Activated CD8-positive, alpha-beta memory T cell treated with anti-CD3 and anti-CD28 coated beads, Interleukin-2, amount 50 U/mL, for 48 hours (primary cell): ENCODE measurements at regions not wholly inside any gene's neighbourhood (a gene's known extent, or its start where the extent isn't known, plus 50 kb on each side); places are given as distances from the start of the nearest gene placed in this dataset.
"Not testable (repeated sequence)": the region's sequence is repeated elsewhere in the genome, so short reads cannot be mapped to it uniquely, and the experiment has no call there.

Source experiments
- DNase-seq: peaks from one replicate; pipeline ENCODE4 v3.0.0-alpha.2; 2020

DNA sequence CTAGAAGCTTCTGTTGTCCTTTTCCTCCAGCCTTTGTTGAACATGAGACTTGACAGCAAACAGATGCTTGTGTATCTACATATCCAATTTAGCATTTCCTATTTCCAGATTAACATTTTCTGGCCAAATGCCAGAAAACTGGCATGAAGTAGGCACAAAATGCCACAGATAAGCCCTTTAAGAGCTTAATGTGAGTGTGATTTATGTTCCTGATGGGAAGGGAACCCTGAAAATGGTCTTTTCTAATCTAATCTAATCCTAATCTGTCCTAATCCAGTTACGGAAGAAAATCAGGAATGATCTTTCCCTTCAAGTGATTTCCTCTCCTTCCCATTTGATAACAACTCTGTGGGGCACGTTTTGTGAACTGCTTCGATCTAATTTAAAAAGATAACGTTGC lies 133.0 kb upstream of the C1QTNF7 start:
- DNase-seq = no peak

- no peak for DNase-seq
These were observed 132.2 kb upstream of the C1QTNF7 start for GRCh38 chr4:15295421-15296162.

DNA sequence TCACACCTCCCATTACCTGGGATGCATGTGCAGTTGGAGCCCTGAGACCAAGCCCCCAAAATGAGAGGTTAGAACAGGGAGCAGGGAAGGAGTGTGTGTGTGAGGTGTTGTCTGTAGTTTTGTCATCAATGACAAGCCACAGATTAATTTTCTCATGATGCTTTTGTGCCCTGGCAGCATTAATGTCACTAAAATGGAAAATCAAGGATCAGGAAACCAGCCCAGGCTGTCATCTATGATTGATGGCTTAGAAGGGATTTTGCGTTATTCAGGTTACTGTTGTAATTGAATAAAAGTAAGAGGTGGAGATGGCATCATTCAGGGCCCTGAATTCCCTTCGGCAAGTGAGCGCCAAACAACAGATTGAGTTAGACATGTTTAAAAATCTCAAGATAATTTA lies 130.5 kb upstream of the C1QTNF7 start:
- no peak for DNase-seq

DNA sequence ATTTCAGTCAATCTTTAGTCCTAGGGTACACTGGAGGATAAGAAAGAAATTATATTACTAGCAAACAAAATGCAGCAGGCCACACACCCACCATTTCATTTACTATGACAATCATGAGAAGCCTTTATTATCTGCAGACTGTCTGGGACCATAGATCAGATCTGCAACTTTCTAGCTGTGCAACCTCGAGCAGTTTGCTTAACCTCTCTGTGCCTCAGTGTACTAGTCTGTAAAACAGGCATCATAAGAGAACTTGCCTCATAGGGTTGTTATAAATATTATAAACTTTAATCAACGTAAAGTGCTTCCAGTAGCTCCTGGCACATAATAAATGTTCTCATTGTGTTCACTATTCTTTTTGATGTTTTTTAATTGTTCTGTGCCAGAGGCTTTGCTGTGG lies 128.2 kb upstream of the C1QTNF7 start:
- no peak for DNase-seq

DNA sequence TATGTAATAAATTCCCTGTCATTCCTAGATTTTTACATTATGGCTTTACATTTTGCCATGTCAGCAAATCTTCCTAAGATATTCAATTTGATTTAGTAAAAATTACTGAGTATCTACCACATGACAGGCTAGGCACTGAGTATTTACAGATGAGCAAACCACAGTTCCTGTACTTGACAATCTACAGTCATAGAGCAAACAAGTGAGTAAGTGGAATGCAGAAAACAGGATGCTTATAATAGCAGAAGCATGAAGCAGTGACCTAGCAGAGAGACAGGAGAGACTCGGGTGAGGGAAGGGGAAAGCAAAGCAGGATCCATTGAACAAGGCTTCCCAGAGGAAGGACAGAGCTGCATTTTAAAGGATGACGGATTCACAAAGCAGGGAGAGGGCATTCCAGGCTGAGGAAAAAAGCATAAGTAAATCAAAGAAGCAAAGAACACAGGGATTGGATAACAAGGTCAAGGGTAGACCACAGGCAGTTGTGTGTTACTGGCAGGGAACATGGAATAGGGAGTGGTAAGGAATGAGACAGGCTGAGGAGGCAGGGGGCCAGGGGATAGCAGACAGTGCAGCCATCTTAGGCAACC lies 124.7 kb upstream of the C1QTNF7 start:
- DNase-seq = no peak

DNA sequence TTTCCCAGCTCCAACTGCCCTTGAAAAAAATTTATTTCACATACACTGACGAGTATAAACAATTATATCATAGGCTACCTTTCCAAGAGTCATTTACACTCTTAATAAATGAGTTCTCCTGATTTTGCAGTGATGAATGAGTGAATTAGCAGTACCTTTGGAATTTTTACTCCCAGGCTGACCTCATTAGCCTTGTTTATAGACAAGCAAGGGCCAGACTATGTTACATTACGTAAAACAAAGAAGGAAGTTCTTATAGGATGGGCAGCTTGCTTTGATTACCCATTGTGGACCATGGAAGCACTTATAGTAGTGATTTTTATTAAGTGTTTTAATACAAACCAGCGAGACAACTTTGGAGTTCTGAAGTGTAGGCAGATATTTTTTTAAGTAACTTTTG lies 112.9 kb upstream of the C1QTNF7 start:
- no peak for DNase-seq

DNA sequence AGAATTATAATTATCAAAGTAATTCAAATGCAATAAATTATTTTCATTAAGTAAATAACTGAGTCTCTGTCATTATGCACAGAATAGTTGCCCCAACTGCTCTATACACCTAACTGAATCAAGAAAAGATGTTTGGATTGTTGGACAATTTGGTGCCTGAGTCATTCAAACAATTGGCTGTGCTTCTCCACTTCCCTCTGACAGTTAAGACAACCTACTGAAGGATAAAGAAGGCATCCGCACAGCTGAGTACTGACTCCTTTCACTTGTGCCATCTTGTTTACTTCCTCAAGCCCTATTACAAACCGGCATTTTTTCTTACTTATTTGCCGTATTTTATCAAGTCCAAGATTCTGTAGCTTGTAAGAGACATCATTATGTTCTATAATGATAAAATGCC lies 110.6 kb upstream of the C1QTNF7 start:
- DNase-seq = no peak

GRCh38 chr4:15318621-15319348 lies 109.0 kb upstream of the C1QTNF7 start:
- no peak for DNase-seq

GRCh38 chr4:15320121-15320678 lies 107.6 kb upstream of the C1QTNF7 start:
- no peak for DNase-seq

DNA sequence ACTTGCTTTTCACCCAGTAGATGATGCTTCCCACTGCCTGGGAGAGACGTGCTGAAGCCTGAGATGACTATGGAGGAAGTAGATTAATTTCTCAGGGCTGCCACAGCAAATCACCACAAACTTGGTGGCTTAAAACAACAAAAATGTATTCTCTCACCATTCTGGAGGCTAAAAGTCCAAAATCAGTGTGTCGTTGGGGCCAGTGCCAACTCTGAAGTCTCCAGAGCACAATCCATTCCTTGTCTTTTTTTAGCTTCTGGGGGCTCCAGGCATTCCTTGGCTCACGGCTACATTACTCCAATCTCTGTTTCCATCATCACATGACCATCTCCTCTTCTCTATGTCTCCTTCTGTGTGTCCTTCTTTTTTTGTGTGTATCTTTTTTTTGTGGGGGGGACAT lies 105.8 kb upstream of the C1QTNF7 start:
- no peak for DNase-seq

DNA sequence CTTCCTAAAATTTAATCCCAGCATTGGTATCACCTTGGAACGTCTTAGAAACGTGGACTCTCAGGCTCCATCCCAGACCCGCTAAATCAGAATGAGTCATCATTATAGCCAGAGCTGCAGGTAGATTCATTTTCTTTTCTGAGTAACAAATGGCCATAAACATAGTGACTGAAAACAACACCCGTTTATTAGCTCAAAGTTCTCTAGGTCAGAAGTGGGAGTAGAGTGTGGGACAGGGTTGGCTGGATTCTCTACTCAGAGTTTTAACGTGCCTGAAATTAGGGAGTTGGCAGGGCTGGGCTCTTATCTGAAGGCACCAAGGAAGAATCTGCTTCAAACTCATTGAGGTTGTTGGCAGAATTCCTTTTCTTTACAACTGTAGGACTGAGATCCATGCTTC lies 101.8 kb upstream of the C1QTNF7 start:
- DNase-seq = no peak

DNA sequence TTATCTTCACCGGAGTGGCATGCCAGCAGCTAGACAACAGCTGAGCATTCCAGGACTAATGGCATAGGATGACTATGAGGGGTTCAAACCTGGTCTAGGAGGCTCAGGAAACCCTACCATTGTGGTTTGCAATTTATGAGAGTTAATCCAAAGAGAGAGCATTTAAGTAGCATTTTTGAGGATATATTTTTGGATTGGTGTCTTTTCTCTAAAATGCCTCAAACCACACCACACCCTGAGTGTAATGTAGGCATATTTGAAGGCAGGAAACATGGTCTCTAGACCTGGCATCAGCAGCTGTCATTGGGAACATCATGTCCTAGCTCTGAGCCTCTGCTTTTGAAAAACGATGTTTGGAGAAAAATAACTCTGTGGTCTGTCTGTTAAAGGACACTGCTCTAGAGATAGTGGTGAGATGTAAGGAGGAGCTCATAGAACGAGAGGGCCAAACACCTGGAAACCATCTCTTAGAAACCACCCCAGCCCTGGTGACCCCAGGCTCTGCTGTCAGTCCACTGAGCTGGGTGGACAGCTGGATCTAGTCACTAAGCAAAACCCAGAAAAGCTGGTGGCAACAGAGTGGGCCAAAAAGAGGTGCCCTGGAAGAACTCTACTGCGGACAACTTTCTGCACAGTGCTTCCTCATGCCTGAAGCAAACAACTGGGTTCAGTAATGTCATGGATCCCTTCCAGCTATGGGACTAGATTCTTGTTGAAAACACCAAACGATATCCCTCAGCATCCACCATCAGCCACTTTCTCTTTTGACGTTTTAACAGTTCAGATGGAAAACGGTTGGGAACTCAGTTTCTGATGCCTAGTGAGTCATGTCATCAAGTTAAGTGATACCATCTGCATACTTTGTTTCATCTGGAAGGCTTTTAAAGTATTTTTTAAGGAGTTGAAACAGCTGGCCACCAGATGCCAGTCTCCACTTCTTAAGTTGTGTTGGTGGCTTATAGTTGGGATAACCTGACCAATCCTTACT lies 100.2 kb upstream of the C1QTNF7 start:
- no peak for DNase-seq

- no peak for DNase-seq
These were observed 95.9 kb upstream of the C1QTNF7 start for GRCh38 chr4:15331930-15332329.

DNA sequence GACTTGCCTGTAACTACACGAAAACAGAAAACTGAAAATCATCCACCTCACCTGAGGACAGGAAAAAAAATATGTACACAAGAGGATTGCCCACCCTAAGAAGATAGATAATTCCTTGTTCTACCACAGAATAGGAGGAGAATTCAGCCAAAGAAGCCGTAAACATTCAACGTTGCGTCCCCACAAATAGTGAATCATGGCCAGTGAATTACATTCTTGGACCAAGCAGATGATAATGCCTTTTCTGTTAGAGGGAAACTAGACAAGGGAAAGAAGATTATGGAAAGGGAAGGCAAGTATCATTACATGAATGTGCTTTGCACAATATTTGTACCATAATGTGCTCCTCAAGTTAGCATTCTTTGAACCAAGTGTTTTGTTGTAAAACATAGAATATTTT lies 95.5 kb upstream of the C1QTNF7 start:
- DNase-seq = no peak

DNA sequence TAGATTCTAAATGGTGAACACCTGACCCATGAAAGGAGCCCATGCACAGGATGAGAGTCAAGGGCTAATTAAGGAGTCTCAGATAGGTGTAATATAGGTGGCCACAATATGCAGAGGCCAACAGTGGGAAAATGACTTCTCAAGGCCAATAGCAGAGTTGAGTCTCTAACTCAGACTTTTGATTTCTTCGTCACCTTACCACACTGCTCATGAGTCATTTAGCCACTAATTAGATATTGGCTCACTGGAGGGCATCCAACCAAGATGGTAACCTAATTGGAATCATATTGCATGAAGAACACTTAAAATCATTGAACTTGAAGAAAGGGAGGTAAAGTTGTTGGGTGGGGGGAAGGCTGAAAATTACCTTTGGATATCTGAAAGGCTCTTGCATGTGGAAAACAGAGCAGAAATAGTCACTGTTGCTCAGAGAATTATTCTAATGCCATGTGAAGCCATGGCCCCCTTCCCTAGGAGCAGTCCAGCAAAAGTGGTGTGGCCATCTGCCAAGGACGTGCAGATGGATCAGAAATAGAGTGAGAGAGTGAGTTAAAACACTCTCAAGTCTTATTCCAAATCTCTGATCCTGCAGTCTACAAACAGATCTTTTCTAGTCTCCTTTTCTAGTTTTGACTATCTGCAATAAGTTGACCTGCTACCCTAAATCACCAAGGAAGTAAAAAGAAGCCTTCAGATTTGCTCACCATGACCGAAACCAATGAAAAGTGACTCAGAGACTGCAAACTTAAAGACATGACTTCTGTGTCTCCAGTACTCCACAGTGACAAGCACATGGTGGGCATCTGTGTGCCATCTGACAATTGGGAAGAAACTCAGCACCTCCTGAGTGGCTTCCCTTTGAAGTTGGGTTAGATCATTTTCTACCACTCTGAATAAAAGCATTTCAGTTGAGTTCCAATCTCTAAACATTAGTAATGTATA lies 93.9 kb upstream of the C1QTNF7 start:
- no peak for DNase-seq

- no peak for DNase-seq
These were observed 91.2 kb upstream of the C1QTNF7 start for GRCh38 chr4:15336410-15337167.

- DNase-seq = not testable (repeated sequence)
These were observed 90.6 kb upstream of the C1QTNF7 start for GRCh38 chr4:15337168-15337657.

DNA sequence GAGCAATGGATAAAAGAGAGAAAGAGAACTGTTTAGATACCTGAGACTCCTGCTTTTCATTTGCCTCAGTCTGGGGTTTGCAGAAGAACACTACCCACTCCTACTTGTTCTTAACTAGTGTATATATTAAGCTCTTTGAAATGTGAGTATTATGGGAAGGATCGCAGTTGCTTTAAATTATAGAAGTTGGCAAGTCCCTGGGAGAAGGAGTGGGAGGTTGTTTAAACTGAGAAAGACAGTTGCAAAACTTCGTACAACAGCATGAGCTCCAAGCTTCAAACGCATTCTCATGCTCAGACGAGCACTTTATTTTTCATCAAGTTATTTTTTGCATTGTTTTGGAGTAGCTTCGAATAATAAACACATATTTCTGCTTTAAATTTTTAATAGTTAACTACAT lies 88.1 kb upstream of the C1QTNF7 start:
- no peak for DNase-seq

DNA sequence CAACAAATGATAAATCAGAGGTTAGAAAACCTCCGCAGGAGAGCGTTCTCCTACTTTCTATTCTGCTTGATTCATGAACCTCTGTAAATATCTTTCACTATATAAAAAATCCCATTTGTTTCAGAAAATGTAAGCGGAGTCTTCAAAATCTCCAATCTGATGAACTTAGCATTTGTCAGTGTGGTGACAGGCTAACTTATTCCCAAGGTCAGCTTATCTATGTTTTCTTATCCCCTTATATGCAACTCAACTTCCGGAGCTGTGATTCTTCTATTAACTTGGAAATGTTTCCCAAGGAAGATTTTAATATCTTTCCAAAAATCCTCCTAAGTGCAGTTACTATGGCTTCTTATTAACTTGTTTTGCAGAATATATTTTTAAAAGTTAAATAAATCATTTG lies 87.5 kb upstream of the C1QTNF7 start:
- DNase-seq = no peak

DNA sequence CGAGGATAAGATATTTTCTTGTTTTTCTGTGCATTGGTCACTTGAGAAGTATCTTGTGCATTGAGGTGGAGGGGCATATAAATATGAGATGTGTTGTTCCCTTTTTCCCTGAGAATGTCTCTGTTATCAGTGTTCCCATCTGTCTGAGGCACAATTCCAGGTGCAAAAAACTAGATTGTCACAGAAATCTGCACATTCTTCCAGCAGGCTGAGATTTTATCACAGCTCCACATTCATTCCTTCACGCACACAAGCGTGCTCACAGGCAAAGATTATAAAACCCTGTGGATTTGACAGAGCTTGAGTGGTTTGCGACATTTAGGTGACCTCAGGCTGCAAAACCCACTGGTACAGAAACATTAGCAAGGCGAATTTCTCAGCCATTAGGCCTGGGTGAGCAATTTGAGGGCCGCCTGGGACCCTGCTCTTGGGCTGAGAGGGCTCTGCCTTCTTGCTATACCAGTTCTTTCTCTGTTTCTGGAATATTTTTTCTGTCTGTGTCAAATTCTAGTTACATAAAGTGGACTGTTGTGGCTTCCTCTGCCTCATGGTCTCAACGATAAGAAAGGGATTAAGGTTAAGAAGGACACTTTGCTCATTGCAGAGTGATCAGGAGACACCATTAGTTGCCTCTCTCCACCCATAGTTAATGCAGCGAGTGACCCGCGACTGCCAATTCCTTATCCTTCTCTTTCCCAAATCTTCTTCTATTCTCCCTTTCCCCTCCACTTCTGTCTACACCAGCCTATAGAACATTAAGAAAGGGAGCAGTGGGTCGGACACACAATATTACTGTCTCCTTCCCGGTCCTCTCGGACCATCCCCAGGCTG lies 86.7 kb upstream of the C1QTNF7 start:
- no peak for DNase-seq
